GM12875 (cell line): ENCODE measurements at regions not wholly inside any gene's neighbourhood (a gene's known extent, or its start where the extent isn't known, plus 50 kb on each side); places are given as distances from the start of the nearest gene placed in this dataset.
"Not testable (repeated sequence)": the region's sequence is repeated elsewhere in the genome, so short reads cannot be mapped to it uniquely, and the experiment has no call there.

Experiments used
- H3K4me3 ChIP-seq: one replicate; pipeline ENCODE4 v1.5.1; 2011; ENCODE audit warnings: low read depth, low read length, control low read depth
- CTCF ChIP-seq: IDR thresholded peaks from 2 replicates; pipeline ENCODE4 v1.5.1; 2011; ENCODE audit warnings: low read depth, mild to moderate bottlenecking, control low read depth, inconsistent platforms, low read length, moderate library complexity, borderline replicate concordance; ENCODE audit not compliant: insufficient read depth

- TF ChIP-seq CTCF = no peak
- H3K4me3 ChIP-seq = no peak overlapping the region
These were observed 185.6 kb downstream of the FAM43A start for GRCh38 chr3:194871143-194871863.

GRCh38 chr3:194871864-194872668, 186.4 kb downstream of the FAM43A start:
- no peak for TF ChIP-seq CTCF
- no peak overlapping the region for H3K4me3 ChIP-seq

- no peak for TF ChIP-seq CTCF
- H3K4me3 ChIP-seq = no peak overlapping the region
These were observed 186.9 kb downstream of the FAM43A start for GRCh38 chr3:194872669-194872977.

GRCh38 chr3:194873474-194873873, 187.8 kb downstream of the FAM43A start:
- H3K4me3 ChIP-seq = not testable (repeated sequence)

GRCh38 chr3:194874206-194874605, 188.5 kb downstream of the FAM43A start:
- no peak overlapping the region for H3K4me3 ChIP-seq
- TF ChIP-seq CTCF = no peak

GRCh38 chr3:194874783-194875182, 189.1 kb downstream of the FAM43A start:
- no peak for TF ChIP-seq CTCF
- H3K4me3 ChIP-seq = no peak overlapping the region

- TF ChIP-seq CTCF = no peak
- H3K4me3 ChIP-seq = no peak overlapping the region
These were observed 190.1 kb downstream of the FAM43A start for GRCh38 chr3:194875581-194876402.
